ENCODE measurements at regions not wholly inside any gene's neighbourhood (a gene's known extent, or its start where the extent isn't known, plus 50 kb on each side); places are given as distances from the start of the nearest gene placed in this dataset.

- Histone ChIP-seq H3K36me3 (ENCODE audit: control insufficient read depth in 2 of 4, insufficient read depth in 4 of 4, low read length in 3 of 4) (no peaks in the 10 kb centered on the region), H3K23ac (ENCODE audit: insufficient read length) (no peak overlapping the region), H2BK12ac (ENCODE audit: low read depth, low read length) (no peak overlapping the region), H3K18ac (ENCODE audit: extremely low read depth, low read length) (no peak overlapping the region), H2AK5ac (ENCODE audit: low read depth, low read length) (no peak overlapping the region), H4K20me1 (replicated peaks in 1 of 2; ENCODE audit: control insufficient read depth in 1 of 2, insufficient read depth in 2 of 2, low read length in 2 of 2) (no peaks in the 10 kb centered on the region), H3K27ac (ENCODE audit: low read depth, low read length) (no peak overlapping the region), H3K23me2 (ENCODE audit: low read depth, low read length) (no peaks in the 10 kb centered on the region), H3K79me2 (ENCODE audit: control insufficient read depth in 1 of 2, insufficient read depth in 2 of 2, low read length in 2 of 2) (no peaks in the 10 kb centered on the region), H3K79me1 (ENCODE audit: low read depth, low read length) (no peaks in the 10 kb centered on the region), H3K4me2 (ENCODE audit: insufficient read depth in 1 of 2, low read depth in 2 of 2, low read length in 2 of 2) (no peak overlapping the region), H4K5ac (ENCODE audit: insufficient read length, low read depth, low read length) (no peak overlapping the region), H3K4me3 (ENCODE audit: extremely low read depth in 1 of 4, insufficient read depth in 2 of 4, low read depth in 3 of 4, low read length in 4 of 4) (no peak overlapping the region), H4K8ac (ENCODE audit: extremely low read depth, insufficient read depth, low read length) (no peak overlapping the region), H3K56ac (replicated peaks; ENCODE audit: insufficient read length, low read depth, low read length) (no peak overlapping the region), H3K9me3 (ENCODE audit: insufficient read depth in 2 of 2, low read depth in 1 of 2, low read length in 1 of 2) (no peaks in the 10 kb centered on the region), H3K4ac (replicated peaks; ENCODE audit: insufficient read length, low read depth, low read length) (no peak overlapping the region), H2BK5ac (ENCODE audit: low read depth, low read length) (no peak overlapping the region), H2AFZ (ENCODE audit: low read length) (no peak overlapping the region), H2BK120ac (replicated peaks; ENCODE audit: low read depth, low read length) (no peak overlapping the region), H3K9ac (replicated peaks in 1 of 4; ENCODE audit: extremely low read depth in 1 of 4, low read depth in 3 of 4, low read length in 3 of 4) (no peak overlapping the region), H4K91ac (replicated peaks; ENCODE audit: insufficient read length, low read length) (no peak overlapping the region), H3K14ac (ENCODE audit: insufficient read length) (no peak overlapping the region), H3K4me1 (replicated peaks in 1 of 4; ENCODE audit: control insufficient read depth in 3 of 4, insufficient read depth in 4 of 4, low read length in 3 of 4) (no peaks in the 10 kb centered on the region), H2BK15ac (ENCODE audit: low read length) (no peak overlapping the region), H2BK20ac (ENCODE audit: low read length) (no peak overlapping the region), H3K27me3 (replicated peaks in 1 of 4; ENCODE audit: control insufficient read depth in 3 of 4, extremely low read depth in 1 of 4, insufficient read depth in 3 of 4, low read length in 3 of 4) (no peaks in the 10 kb centered on the region)
- 97% methylated on average over 2 of the region's 2 CpGs; no CpG with 5 or more reads in 1 of the 2 experiments for WGBS, 2 experiments (ENCODE audit: extremely low coverage in 1 of 2, insufficient coverage in 1 of 2, insufficient read length in 1 of 2, insufficient replicate concordance in 2 of 2, low coverage in 1 of 2, low lambda C conversion rate in 2 of 2, missing lambda C conversion rate in 1 of 2)
- POLR2A ChIA-PET (ENCODE audit: partially characterized antibody) = no interaction called here
- DNase-seq (ENCODE audit: low read depth in 1 of 2, low spot score in 2 of 2) = no peak
- CTCF ChIA-PET (ENCODE audit: partially characterized antibody) = no interaction called here
- FAIRE-seq = no peak
- TF ChIP-seq GTF2F1 (IDR thresholded peaks at IDR 0.05; ENCODE audit: borderline replicate concordance, low read depth, low read length) (no peak), ASH2L (IDR thresholded peaks at IDR 0.05; ENCODE audit: low read length) (no peak), CBX5 (IDR thresholded peaks at IDR 0.05; ENCODE audit: low read depth, low read length) (no peak), BRCA1 (IDR thresholded peaks at IDR 0.05; ENCODE audit: low read depth, low read length) (no peak), USF2 (IDR thresholded peaks at IDR 0.05; ENCODE audit: low read length) (no peak), CREB1 (IDR thresholded peaks at IDR 0.05) (no peak), HDAC2 (IDR thresholded peaks at IDR 0.05; ENCODE audit: borderline replicate concordance in 1 of 2, low read depth in 2 of 2, low read length in 2 of 2) (no peak), KDM4A (IDR thresholded peaks at IDR 0.05; ENCODE audit: low read depth, low read length, severe bottlenecking) (no peak), SIN3A (conservative IDR thresholded peaks at IDR 0.05 in 1 of 2, IDR thresholded peaks at IDR 0.05 in 1 of 2; ENCODE audit: low read depth in 1 of 2, low read length in 2 of 2) (no peak), SP2 (IDR thresholded peaks at IDR 0.05; ENCODE audit: low read length) (no peak), KDM5A (IDR thresholded peaks at IDR 0.05; ENCODE audit: low read length) (no peak), TBP (IDR thresholded peaks at IDR 0.05; ENCODE audit: low read depth, low read length) (no peak)
- TF ChIP-seq, protein P1, sequence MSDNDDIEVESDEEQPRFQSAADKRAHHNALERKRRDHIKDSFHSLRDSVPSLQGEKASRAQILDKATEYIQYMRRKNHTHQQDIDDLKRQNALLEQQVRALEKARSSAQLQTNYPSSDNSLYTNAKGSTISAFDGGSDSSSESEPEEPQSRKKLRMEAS (IDR thresholded peaks at IDR 0.05) = no peak
Observed at GRCh38 chr17:71455219-71455618, 665.6 kb upstream of the SOX9 start.
